Kasumi-1 (cell line): ENCODE measurements at regions not wholly inside any gene's neighbourhood (a gene's known extent, or its start where the extent isn't known, plus 50 kb on each side); places are given as distances from the start of the nearest gene placed in this dataset.

Experiments used
- DNase-seq, 2 experiments: peaks; one replicate each; lab custom pipeline; 2025; lab: John Stamatoyannopoulos, UW

GRCh38 chr11:71201936-71202597, 50.3 kb downstream of the SHANK2 start:
- DNase-seq = no peak

GRCh38 chr11:71201231-71201630, 51.1 kb downstream of the SHANK2 start:
- no peak for DNase-seq

GRCh38 chr11:71200761-71201160, 51.6 kb downstream of the SHANK2 start:
- no peak for DNase-seq

- DNase-seq = no peak
These were observed 52.1 kb downstream of the SHANK2 start for GRCh38 chr11:71200172-71200716.

GRCh38 chr11:71199226-71199820, 53.1 kb downstream of the SHANK2 start:
- no peak for DNase-seq

- no peak for DNase-seq
These were observed 53.6 kb downstream of the SHANK2 start for GRCh38 chr11:71198823-71199165.

- no peak for DNase-seq
These were observed 54.1 kb downstream of the SHANK2 start for GRCh38 chr11:71198141-71198822.

- no peak for DNase-seq
These were observed 55.3 kb downstream of the SHANK2 start for GRCh38 chr11:71197096-71197495.

GRCh38 chr11:71194710-71195109, 57.7 kb downstream of the SHANK2 start:
- no peak for DNase-seq

- no peak for DNase-seq
These were observed 58.9 kb downstream of the SHANK2 start for GRCh38 chr11:71193431-71193830.

- DNase-seq = no peak
These were observed 59.7 kb downstream of the SHANK2 start for GRCh38 chr11:71192629-71193028.

- DNase-seq = no peak
These were observed 61.2 kb downstream of the SHANK2 start for GRCh38 chr11:71191201-71191600.

- DNase-seq = no peak
These were observed 61.8 kb downstream of the SHANK2 start for GRCh38 chr11:71190551-71190950.

GRCh38 chr11:71189768-71190315, 62.5 kb downstream of the SHANK2 start:
- no peak for DNase-seq

GRCh38 chr11:71188886-71189767, 63.2 kb downstream of the SHANK2 start:
- DNase-seq = no peak

GRCh38 chr11:71188073-71188472, 64.3 kb downstream of the SHANK2 start:
- DNase-seq = no peak

GRCh38 chr11:71186806-71187205, 65.6 kb downstream of the SHANK2 start:
- no peak for DNase-seq

- DNase-seq = no peak
These were observed 67.0 kb downstream of the SHANK2 start for GRCh38 chr11:71185411-71185810.

GRCh38 chr11:71184421-71185210, 67.8 kb downstream of the SHANK2 start:
- DNase-seq = no peak

- DNase-seq = no peak
These were observed 68.5 kb downstream of the SHANK2 start for GRCh38 chr11:71183878-71184277.
